Adrenal gland (tissue), 5 donors: ENCODE measurements at regions not wholly inside any gene's neighbourhood (a gene's known extent, or its start where the extent isn't known, plus 50 kb on each side); places are given as distances from the start of the nearest gene placed in this dataset.

Experiments used
- CTCF ChIP-seq, 6 experiments: fragments of 450-650 bp in 4 of 6; fragments of 200-600 bp in 2 of 6; sonication (generic) in 1 of 6; IDR thresholded peaks; 1 replicate in 5 of 6; 2 replicates in 1 of 6; pipeline versions ENCODE4 v1.5.1 to v1.8.0; 2016 to 2021; ENCODE audit warnings: antibody characterized with exemption in 6 of 6, mild to moderate bottlenecking in 2 of 6, moderate library complexity in 1 of 6
- POLR2A ChIP-seq, 2 donors: fragments of 450-650 bp; IDR thresholded peaks; one replicate each; pipeline ENCODE4 v1.6.1; 2017; ENCODE audit warnings: antibody characterized with exemption in 2 of 2, mild to moderate bottlenecking in 2 of 2, moderate library complexity in 1 of 2
- donor health status: DM: no; HTN: no; CAD: no.

- TF ChIP-seq CTCF (IDR thresholded peaks at IDR 0.05) (no peak), POLR2A (IDR thresholded peaks at IDR 0.05) (no peak)
These were observed 1157.4 kb upstream of the AUTS2 start for GRCh38 chr7:68440866-68441265.
